Cerebellar cortex (tissue), 1 donor: ENCODE measurements at regions not wholly inside any gene's neighbourhood (a gene's known extent, or its start where the extent isn't known, plus 50 kb on each side); places are given as distances from the start of the nearest gene placed in this dataset.
"Not testable (repeated sequence)": the region's sequence is repeated elsewhere in the genome, so short reads cannot be mapped to it uniquely, and the experiment has no call there.

Source experiments
- DNase-seq: peaks from one replicate; pipeline ENCODE4 v3.0.0-alpha.2; 2015; ENCODE audit warnings: low spot score

DNA sequence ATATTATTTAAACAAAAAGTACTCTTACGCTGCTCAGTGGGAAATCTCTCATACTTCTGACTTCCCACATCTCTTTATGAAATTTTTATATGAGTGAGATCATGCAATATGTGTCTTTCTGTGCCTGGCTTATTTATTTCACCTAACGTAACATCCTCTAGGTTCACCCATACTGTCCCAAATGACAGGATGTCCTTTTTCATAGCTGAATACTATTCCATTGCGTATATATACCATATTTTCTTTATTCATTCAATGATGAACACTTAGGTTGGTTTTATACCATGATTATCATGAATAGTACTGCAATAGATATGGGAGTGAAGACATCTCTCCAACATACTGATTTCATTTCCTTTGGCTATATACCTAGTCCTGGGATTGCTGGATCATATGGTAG lies 57.8 kb upstream of the TPP2 start:
- no peak for DNase-seq

DNA sequence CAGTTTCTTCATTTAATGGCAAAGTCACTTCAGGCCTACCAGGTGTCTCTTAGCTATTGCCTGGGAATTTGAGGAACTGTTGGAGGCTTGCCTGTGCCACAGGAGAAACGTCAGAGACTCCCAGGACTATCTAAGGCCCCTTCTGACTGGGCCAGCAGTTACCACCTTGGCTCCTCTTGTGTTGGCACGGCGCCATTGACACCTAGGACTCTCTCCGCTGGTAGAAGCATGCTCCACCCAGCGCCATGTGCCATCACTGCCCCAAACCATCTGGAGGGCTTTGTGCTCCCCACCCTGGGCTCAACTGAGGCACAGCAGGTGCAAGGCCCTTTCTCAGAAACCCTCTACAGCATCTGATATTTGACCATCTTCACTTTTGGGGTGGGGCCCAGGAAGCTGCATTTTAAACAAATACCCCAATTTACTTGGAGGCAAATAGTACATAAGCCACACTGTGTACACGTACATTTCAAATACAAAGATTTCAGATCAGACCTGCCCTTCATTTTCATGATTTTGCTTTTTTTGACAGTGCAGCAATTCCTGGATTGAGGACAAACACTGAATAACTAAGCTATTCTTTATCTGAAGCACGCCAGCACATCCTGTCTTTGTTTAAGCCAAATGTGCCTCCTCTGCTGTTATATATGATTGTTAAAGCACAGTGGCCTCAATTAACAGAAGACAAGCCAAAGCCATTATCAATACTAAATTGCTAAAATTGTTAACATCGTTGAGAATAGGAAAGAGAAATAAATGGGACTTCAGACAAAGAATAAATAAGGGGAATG lies 59.9 kb upstream of the TPP2 start:
- no peak for DNase-seq

DNA sequence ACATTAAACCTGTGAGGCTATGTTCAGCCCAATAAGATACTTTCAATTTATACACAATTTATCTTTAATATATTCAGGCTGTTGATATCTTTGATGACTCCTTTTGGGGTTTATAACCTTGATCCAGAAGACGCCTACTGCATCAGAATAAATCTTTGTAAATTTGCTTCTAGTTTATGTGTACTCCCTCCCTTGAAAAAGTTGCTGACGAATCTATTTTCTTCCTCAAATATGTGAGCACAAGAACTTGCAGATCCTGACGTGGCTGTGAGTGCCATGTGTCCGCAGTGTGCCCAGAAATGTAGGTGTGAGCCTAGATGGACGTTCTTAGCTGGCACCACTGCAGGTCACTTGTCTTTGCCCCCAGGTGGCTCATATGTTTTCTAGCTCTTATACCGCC lies 60.6 kb upstream of the TPP2 start:
- DNase-seq = no peak

DNA sequence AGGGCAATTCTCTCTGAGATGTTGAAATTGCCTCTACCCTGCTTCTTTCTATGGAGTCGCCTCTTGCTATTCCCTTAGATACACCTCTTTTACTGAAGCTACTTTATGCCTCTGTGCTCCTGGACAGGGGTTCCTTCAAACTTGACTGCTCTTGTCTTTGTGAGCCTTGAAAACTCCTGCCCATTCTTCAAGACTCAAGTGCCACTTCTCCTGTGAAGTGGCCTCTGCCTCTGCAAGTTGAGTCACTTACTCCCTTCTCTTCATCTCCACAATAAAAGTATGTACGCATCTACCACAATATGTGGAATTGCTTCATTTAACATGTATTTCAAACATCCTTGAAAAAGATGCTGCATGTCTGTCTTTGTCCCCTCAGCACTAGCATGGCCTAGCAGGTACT lies 66.0 kb upstream of the TPP2 start:
- no peak for DNase-seq

DNA sequence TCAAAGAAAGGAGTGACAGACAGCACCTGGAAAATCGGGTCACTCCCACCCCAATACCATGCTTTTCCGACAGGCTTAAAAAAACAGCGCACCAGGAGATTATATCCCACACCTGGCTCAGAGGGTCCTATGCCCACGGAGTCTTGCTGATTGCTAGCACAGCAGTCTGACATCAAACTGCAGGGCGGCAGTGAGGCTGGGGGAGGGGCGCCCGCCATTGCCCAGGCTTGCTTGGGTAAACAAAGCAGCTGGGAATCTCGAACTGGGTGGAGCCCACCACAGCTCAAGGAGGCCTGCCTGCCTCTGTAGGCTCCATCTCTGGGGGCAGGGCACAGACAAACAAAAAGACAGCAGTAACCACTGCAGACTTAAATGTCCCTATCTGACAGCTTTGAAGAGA lies 74.5 kb upstream of the TPP2 start:
- DNase-seq = not testable (repeated sequence)

DNA sequence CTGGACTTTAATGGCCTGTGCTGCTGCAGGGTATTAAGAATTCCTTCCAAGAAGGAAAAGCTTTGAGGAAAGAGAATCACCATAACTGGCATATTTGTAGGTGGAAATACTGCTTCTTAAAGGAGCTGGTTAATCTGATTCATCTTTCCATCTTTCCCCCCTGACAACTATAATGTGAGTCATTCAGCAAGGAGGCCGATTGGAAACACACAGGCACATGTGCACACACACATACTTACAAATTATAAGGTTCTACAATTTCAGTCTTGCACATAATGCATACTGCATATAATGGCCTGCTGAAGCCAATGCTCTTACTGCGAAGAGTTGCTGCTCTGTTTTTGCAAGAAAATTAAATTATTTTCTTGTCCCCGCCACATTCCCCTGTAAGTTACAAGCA lies 78.8 kb upstream of the TPP2 start:
- DNase-seq = no peak

DNA sequence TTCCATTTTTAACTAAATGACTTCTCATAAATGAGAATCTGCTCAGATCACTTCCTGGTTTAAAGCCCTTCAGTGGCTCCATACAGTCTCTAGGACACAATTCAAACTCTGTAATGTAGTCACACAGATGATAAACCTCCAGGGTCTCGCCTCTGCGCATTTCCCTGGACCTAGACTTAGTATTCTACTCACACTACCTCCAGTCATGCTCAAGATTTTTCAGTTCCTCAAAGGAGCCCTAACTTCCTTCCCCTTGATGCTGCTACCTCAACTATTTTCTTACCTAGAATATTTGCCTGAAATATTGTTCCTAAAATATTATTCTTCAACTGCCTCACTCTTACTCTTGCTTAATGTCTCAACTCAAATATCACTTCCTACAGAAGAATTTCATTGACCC lies 86.7 kb upstream of the TPP2 start:
- no peak for DNase-seq

DNA sequence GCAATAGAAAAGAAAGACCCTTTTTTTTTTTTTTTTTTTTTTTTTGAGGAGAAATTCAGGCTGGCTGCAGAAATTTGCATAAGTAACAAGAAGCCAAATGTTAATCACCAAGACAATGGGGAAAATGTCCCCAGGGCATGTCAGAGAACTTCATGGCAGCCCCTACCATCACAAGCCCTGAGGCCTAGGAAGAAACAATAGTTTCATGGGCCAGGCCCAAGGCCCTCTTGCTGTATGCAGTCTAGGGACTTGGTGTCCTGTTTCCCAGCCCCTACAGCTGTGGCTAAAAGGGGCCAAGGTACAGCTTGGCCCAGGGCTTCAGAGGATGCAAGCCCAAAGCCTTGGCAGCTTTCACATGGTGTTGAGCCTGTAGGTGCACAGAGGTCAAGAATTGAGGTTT lies 88.4 kb upstream of the TPP2 start:
- DNase-seq = no peak

DNA sequence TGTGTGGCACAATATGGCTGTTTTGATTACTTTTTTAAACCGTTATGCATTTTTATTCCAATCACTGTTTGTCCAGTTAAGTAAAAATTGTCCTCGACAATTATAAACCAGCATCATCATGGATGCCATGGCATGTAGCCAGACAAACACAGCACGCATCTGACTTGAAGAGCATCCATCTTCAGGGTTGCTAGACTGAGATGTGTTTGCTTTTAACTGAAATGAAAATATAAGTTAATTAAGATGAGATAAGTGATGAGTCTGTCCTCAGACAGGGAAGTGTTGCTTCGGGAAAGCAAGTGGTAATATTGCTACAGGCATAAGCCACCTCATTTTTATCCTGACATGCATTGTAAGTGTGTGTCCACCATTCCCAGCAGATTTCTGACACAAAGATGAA lies 92.8 kb upstream of the TPP2 start:
- no peak for DNase-seq

DNA sequence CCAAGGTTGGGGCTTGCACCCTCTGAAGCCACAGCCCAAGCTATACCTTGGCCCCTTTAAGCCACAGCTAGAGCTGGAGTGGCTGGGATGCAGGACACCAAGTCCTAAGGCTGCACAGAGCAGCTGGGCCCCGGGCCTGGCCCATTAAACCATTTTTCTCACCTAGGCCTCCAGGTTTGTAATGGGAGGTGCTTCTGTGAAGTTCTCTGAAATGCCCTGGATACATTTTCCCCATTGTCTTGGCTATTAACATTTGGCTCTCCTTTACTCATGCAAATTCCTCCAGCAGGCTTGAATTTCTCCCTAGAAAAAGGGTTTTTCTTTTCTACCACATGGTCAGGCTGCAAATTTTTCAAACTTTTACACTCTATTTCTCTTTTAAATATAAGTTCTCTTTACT lies 93.8 kb upstream of the FGF14 start:
- DNase-seq = no peak

DNA sequence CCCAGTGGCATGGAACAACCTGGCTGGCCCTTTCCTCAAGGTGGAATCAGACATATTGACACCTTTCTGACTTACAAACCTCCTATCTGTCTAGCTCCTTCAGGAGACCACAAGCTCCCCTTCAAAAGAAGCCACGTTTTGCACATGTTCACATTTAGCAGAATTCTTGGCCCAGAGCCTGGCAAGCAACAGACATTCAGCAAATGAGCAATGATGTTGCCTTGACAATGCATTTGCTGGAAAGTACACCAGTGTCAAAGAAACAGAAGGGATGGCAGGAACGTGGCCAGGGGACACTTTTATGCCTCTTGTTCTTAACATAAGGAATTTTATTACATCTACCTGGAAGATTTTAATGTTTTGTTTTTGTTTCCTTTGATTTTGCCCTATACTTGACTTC lies 85.5 kb upstream of the FGF14 start:
- DNase-seq = peak; percentile 50

DNA sequence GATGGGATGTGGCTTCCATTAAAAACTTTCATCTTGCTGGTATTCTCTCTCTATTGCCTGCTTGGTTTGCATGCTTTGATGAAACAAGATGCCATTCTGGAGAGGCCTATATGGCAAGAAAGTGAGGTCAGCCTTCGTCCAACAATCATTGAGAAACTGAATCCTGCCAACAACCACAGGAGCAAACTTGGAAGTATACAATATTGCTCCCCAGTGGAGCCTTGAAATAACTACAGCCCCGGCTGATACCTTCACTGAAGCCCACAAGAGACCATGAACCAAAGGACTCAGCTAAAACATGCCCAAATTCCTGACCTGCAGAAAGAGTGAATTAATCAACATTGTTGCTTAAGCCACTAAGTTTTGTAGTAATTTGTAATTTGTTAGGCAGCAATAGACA lies 82.5 kb upstream of the FGF14 start:
- DNase-seq = peak; percentile 26

DNA sequence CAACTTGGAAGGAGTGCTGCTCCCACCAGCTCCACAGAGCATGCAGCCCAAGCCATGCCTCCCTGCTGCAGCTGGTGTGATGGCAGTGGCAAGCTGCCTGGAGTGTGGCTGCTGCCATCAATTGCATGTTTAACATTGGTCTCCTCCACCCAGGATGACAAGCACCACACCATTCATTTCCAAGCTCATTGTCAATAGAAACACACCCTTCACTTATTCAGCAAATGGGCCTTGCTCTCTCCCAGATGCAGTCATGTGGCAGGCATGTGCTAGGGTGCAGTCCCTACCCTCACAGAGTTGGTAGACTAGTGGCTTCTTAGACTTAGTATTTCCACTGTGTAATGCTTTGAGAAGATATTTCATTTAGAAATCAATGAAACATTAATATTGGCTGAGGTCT lies 70.8 kb upstream of the FGF14 start:
- DNase-seq = no peak

DNA sequence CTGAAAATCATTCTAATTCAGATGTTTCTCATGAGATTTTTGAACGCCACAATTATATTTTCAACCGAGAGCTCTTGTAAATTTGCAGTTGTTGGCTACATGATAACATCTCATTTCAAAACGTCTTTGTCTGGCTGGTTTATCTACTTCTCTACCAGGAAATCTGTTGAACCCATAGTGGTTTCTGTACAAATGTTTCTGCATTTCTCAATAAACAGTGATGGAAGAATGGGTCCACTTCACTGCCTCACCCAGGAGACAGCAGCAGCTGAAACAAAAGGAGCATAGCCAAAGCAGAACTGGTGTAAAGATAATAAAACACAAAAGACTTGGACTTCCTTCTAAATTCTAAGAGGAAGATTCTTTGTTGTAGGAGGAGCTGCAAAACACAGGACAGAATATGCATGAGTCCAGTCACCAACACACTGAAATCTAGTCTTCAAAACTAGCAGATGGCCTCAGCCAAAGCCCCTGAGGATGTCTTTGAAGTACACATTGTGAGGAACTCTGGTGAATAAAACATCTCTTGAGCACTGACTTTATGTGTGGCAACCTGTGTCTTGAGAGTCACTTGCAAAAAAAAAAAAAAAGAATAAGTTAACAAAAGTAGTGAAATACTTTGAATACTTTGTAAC lies 68.6 kb upstream of the FGF14 start:
- DNase-seq = no peak

DNA sequence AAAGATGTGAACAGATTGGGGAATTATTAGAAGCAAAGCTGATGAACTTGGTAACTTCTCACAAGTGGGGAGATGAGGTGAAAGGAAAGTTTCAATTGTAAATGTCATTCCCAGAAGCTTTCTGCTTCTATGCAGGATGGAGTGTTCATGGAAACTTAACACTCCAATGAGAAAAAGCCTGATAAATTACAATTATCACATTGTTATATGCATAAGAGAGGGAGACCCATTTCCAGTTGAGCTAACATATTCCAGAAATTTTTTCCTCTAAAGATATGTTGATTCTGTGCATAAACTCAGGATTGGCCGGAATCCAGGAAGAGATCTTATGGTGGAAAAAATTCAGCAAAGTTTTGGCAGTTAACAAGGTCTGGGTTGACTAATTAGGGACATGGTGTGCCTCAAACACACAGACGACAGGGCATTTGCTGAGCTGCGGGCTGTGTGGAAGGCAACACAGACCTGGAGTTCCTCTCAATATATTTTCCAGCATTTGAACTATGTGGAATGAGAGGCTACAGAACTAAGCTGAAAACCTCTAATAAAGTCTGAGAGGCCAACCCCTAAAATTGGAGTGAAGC lies 64.9 kb upstream of the FGF14 start:
- no peak for DNase-seq

DNA sequence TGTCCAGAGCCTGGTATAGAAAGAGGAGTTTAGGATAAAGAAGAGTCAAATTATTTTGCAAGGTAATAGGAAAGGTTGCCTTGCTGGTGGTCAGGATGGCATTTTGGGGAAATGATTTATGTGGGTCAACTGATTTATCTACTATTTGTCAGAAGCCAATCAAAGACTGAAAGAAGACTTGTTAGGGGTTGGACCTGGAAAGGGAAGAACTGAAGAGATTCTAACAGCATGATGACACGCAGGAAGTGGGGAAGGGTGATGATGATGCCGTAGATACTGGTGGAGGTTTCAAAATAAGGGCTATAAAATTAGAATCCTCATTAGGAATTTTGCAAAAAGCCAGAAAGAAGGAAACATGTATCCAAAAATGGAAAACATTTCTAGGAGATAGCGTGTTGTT lies 60.7 kb upstream of the FGF14 start:
- no peak for DNase-seq

DNA sequence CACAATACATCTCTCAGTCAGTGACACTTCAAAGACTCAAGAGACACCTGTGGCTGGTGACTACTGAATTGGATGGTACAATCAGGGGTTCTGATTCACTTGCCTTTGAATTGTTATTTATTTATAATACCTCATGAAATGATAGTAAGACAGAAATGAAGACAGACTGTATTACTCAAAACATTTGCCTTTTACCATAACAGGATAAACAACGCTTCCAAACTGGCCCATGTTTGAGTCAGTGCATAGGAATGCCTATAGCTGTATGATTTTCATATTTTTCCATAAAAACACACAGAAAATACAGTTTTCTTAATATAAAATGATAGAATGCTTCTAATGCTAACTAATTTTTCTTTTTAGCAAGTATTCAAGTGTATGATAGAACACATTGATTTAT lies 59.5 kb upstream of the FGF14 start:
- no peak for DNase-seq

DNA sequence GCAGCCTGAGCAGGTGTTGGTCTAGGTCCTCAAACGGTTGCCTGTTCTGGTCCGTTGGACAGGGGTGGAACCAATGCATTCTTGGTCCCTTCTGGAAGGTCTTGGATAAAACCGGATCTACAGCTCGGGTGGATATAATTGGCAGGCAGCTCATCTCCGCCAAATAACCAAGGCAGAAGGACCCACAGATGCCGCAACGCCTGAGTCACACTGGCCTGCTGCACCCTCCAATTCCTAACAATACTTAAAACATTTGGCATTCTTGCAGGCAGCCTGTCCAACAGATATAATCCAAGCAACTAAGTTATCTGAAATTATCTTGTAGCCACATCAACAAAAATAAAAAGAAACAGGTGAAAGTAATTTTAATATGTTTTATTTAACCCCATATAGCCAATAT lies 59.0 kb upstream of the FGF14 start:
- DNase-seq = no peak

DNA sequence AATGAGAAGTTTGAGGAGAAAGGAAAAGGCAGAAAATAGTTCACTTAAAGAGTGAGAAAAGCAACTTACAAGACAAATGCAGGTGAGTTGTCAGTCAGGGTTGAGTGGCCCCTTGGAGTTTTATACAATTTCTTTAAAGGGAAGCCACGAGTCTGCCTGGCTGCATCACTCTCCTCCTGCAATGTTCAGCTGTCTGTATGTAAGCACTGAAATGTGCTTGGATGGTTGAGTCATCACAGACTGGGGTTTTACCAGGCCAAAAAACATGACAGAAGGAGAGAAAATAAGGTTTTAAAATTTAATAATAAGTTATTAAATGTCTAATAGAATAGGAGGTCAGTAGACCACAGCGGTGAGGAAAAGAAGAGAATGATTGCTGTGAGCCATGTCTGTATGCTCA lies 51.0 kb upstream of the FGF14 start:
- DNase-seq = no peak
